GM10248 (cell line): ENCODE measurements at regions not wholly inside any gene's neighbourhood (a gene's known extent, or its start where the extent isn't known, plus 50 kb on each side); places are given as distances from the start of the nearest gene placed in this dataset.

Source experiments
- CTCF ChIA-PET: fragments of 300-600 bp; sonication (Branson Sonifier 250); formaldehyde crosslinking; extraction: SDS; loops from one replicate; lab custom pipeline; 2021; ENCODE audit warnings: antibody characterized with exemption; lab: Yijun Ruan, JAX
- POLR2A ChIA-PET: fragments of 350-650 bp; sonication (Branson Sonifier 250); formaldehyde crosslinking; extraction: SDS; loops from one replicate; lab custom pipeline; 2020; ENCODE audit warnings: antibody characterized with exemption; lab: Yijun Ruan, JAX
- DNase-seq: peaks from one replicate; pipeline ENCODE4 v3.0.0; 2012; ENCODE audit errors: extremely low spot score
- CTCF ChIP-seq: IDR thresholded peaks from 2 replicates; pipeline ENCODE4 v1.5.1; 2012; ENCODE audit warnings: mild to moderate bottlenecking, low read depth; ENCODE audit errors: extremely low read depth, missing control alignments, control extremely low read depth

- CTCF ChIA-PET, result interaction anchor here (1.0 to 1.8 kb wide), 3 partner anchors 11 to 15 kb away, joined by 3 to 5 read pairs (median 4); no protein-coding TSS in a partner anchor
- POLR2A ChIA-PET, result no interaction called here
- TF ChIP-seq CTCF, result no peak
- no peak for DNase-seq
Observed at GRCh38 chr2:9156483-9156882, 50.1 kb upstream of the ASAP2 start.

- no peak for DNase-seq
- POLR2A ChIA-PET, result no interaction called here
- TF ChIP-seq CTCF, result no peak
- CTCF ChIA-PET, result interaction anchor here (1.5 to 2.4 kb wide), 2 partner anchors 10 to 14 kb away, joined by 8 read pairs; no protein-coding TSS in a partner anchor
Observed at GRCh38 chr2:9154061-9154460, 52.6 kb upstream of the ASAP2 start.

- no peak for TF ChIP-seq CTCF
- no peak for DNase-seq
- ChIA-PET CTCF (interaction anchor here (1.4 to 2.4 kb wide), 2 partner anchors 14 to 16 kb away, joined by 3 to 8 read pairs; no protein-coding TSS in a partner anchor), POLR2A (no interaction called here)
Observed at GRCh38 chr2:9153643-9153980, 53.0 kb upstream of the ASAP2 start.

- ChIA-PET CTCF (interaction anchor here (0.8 to 2.4 kb wide), 4 partner anchors 10 to 15 kb away, joined by 3 to 8 read pairs (median 4); no protein-coding TSS in a partner anchor), POLR2A (no interaction called here)
- no peak for TF ChIP-seq CTCF
- DNase-seq, result no peak
Observed at GRCh38 chr2:9152975-9153642, 53.5 kb upstream of the ASAP2 start.

- no peak for DNase-seq
- ChIA-PET CTCF (interaction anchor here (0.9 kb wide), 1 partner anchor 10 kb away, joined by 3 read pairs; no protein-coding TSS in a partner anchor), POLR2A (no interaction called here)
- TF ChIP-seq CTCF, result no peak
Observed at GRCh38 chr2:9150906-9151305, 55.7 kb upstream of the ASAP2 start.

GRCh38 chr2:9150568-9150900, 56.1 kb upstream of the ASAP2 start:
- POLR2A ChIA-PET, result no interaction called here
- no peak for TF ChIP-seq CTCF
- CTCF ChIA-PET, result interaction anchor here (0.9 to 1.7 kb wide), 2 partner anchors 11 to 13 kb away, joined by 3 to 4 read pairs; no protein-coding TSS in a partner anchor
- no peak for DNase-seq
